B cell (primary cell): ENCODE measurements at regions not wholly inside any gene's neighbourhood (a gene's known extent, or its start where the extent isn't known, plus 50 kb on each side); places are given as distances from the start of the nearest gene placed in this dataset.

Experiments used
- ATAC-seq: fragments of 200-7000 bp; cut with Tn5 transposase; one replicate; pipeline ENCODE4 v1.10.0; 2021; ENCODE audit warnings: low read depth, mild to moderate bottlenecking, moderate number of reproducible peaks, moderate library complexity
- CTCF ChIA-PET: fragments of 350-600 bp; sonication (Branson Sonifier 250); formaldehyde crosslinking; loops from one replicate; lab custom pipeline; 2021; ENCODE audit warnings: antibody characterized with exemption, inconsistent platforms; lab: Charles Lee
- POLR2A ChIA-PET: fragments of 350-600 bp; sonication (Branson Sonifier 250); formaldehyde crosslinking; loops from one replicate; lab custom pipeline; 2021; ENCODE audit warnings: antibody characterized with exemption; lab: Charles Lee
- DNase-seq: peaks from one replicate; pipeline ENCODE4 v3.0.0; 2013
- H2AFZ ChIP-seq: 2 replicates; pipeline ENCODE4 v1.6.1; 2012; ENCODE audit warnings: mild to moderate bottlenecking, low read depth, low read length; ENCODE audit not compliant: insufficient read depth, poor library complexity, severe bottlenecking
- H3K27ac ChIP-seq, 2 donors: 1 replicate in 1 of 2; 2 replicates in 1 of 2; pipeline ENCODE4 v1.5.1; 2012 to 2013; ENCODE audit warnings: low read length in 2 of 2, mild to moderate bottlenecking in 2 of 2, moderate library complexity in 1 of 2
- H3K27me3 ChIP-seq, 4 experiments: fragments of 200-600 bp in 1 of 4; sonication (generic) in 1 of 4; replicated peaks in 1 of 4; 1 replicate in 2 of 4; 2 replicates in 2 of 4; pipeline versions ENCODE4 v1.6.1 to v1.7.0; 2013 to 2016; ENCODE audit warnings: low read length in 3 of 4, mild to moderate bottlenecking in 2 of 4, mixed read lengths in 1 of 4, moderate library complexity in 1 of 4; ENCODE audit not compliant: insufficient read depth in 4 of 4, control insufficient read depth in 3 of 4; ENCODE audit errors: control extremely low read depth in 1 of 4
- H3K36me3 ChIP-seq, 2 experiments: replicated peaks in 1 of 2; 1 replicate in 1 of 2; 2 replicates in 1 of 2; pipeline versions ENCODE4 v1.6.1 to v1.7.1; 2013; ENCODE audit warnings: low read length in 1 of 2; ENCODE audit not compliant: insufficient read depth in 2 of 2, control insufficient read depth in 1 of 2; ENCODE audit errors: control extremely low read depth in 1 of 2, extremely low read depth in 1 of 2
- H3K4me1 ChIP-seq, 2 donors: fragments of 200-600 bp in 1 of 2; sonication (generic) in 1 of 2; 1 replicate in 1 of 2; 2 replicates in 1 of 2; pipeline versions ENCODE4 v1.5.1 to v1.6.1; 2013 to 2017; ENCODE audit warnings: low read length in 2 of 2; ENCODE audit not compliant: control insufficient read depth in 2 of 2, insufficient read depth in 2 of 2
- H3K4me2 ChIP-seq: replicated peaks from 2 replicates; pipeline ENCODE3; 2012; ENCODE audit warnings: mild to moderate bottlenecking, low read depth, low read length; ENCODE audit not compliant: poor library complexity, severe bottlenecking
- H3K4me3 ChIP-seq, 5 experiments: fragments of 200-600 bp in 1 of 5; sonication (generic) in 1 of 5; 1 replicate in 3 of 5; 2 replicates in 2 of 5; pipeline versions ENCODE4 v1.5.1 to v1.7.0; 2011 to 2016; ENCODE audit warnings: low read length in 4 of 5, mild to moderate bottlenecking in 4 of 5, low read depth in 2 of 5, control low read depth in 1 of 5, moderate library complexity in 1 of 5; ENCODE audit not compliant: insufficient read depth in 1 of 5; ENCODE audit errors: control extremely low read depth in 1 of 5, extremely low read depth in 1 of 5
- H3K79me2 ChIP-seq: fragments of 200-600 bp; sonication (generic); one replicate; pipeline ENCODE4 v1.6.0; 2016; ENCODE audit warnings: low read length; ENCODE audit not compliant: control insufficient read depth, insufficient read depth
- H3K9ac ChIP-seq: fragments of 200-600 bp; sonication (generic); 2 replicates; pipeline ENCODE4 v1.6.1; 2017; ENCODE audit warnings: mild to moderate bottlenecking, low read length, moderate library complexity
- H3K9me3 ChIP-seq, 3 donors: one replicate each; pipeline versions ENCODE4 v1.6.1 to v1.7.1; 2013; ENCODE audit warnings: low read length in 2 of 3; ENCODE audit not compliant: control insufficient read depth in 2 of 3, insufficient read depth in 1 of 3; ENCODE audit errors: control extremely low read depth in 1 of 3
- H4K20me1 ChIP-seq: 2 replicates; pipeline ENCODE4 v1.6.0; 2012; ENCODE audit warnings: mild to moderate bottlenecking, low read length; ENCODE audit not compliant: insufficient read depth, control insufficient read depth, poor library complexity, severe bottlenecking
- H3K27ac Mint-ChIP-seq: one replicate; pipeline ENCODE4 v1.8.0; 2021; ENCODE audit warnings: mixed read lengths
- H3K27me3 Mint-ChIP-seq: one replicate; pipeline ENCODE4 v1.8.0; 2021; ENCODE audit warnings: mixed read lengths
- H3K4me1 Mint-ChIP-seq: one replicate; pipeline ENCODE4 v1.8.0; 2021; ENCODE audit warnings: mixed read lengths
- H3K4me3 Mint-ChIP-seq: one replicate; pipeline ENCODE4 v1.8.0; 2021; ENCODE audit warnings: mixed read lengths
- H3K9me3 Mint-ChIP-seq: one replicate; pipeline ENCODE4 v1.8.0; 2022; ENCODE audit warnings: mixed read lengths; ENCODE audit not compliant: insufficient read depth
- CTCF ChIP-seq: fragments of 200-600 bp; IDR thresholded peaks from one replicate; pipeline ENCODE4 v1.8.0; 2022; ENCODE audit warnings: antibody characterized with exemption, mild to moderate bottlenecking
- EZH2 ChIP-seq: IDR thresholded peaks from 2 replicates; pipeline ENCODE4 v1.6.1; 2012; ENCODE audit warnings: borderline replicate concordance, low read depth, mild to moderate bottlenecking, moderate library complexity, low read length; ENCODE audit not compliant: insufficient read depth, poor library complexity, severe bottlenecking
- WGBS: methylation state at CpG from one replicate; pipeline ENCODE4 v1.1.5; 2013; ENCODE audit warnings: missing lambda C conversion rate; ENCODE audit not compliant: insufficient coverage; 5-methylcytosine and 5-hydroxymethylcytosine counted together
- intact Hi-C: fragments of 100-400 bp; cut with micrococcal nuclease; formaldehyde crosslinking; loops from one replicate; pipeline ENCODE4 v1.10.0; 2022

GRCh38 chr1:80403471-80403893 lies 1397.0 kb upstream of the ADGRL4 start:
- H3K27me3 ChIP-seq = no peaks in the 10 kb centered on the region
- H3K4me3 ChIP-seq = no peak overlapping the region
- H3K27me3 Mint-ChIP-seq = no peaks in the 10 kb centered on the region
- CTCF ChIA-PET = no interaction called here
- H3K9me3 Mint-ChIP-seq = no peaks in the 10 kb centered on the region
- ATAC-seq (no peak), DNase-seq (no peak)
- H3K4me1 ChIP-seq = no peaks in the 10 kb centered on the region
- no peaks in the 10 kb centered on the region for H4K20me1 ChIP-seq
- no CpG with 5 or more reads among the region's 4 CpGs for WGBS
- TF ChIP-seq EZH2 (no peak), CTCF (no peak)
- H3K4me1 Mint-ChIP-seq = peaks cover 3% of the 10 kb centered on the region
- intact Hi-C loops = no loop called here
- peaks cover 0 to 1% (median 0%) of the 10 kb centered on the region in 3 donors for H3K9me3 ChIP-seq
- no peaks in the 10 kb centered on the region for H3K36me3 ChIP-seq
- POLR2A ChIA-PET = no interaction called here
- H3K4me3 Mint-ChIP-seq = no peak overlapping the region
- H3K27ac ChIP-seq = no peak overlapping the region
- no peak overlapping the region for H3K27ac Mint-ChIP-seq
- no peak overlapping the region for H3K4me2 ChIP-seq
- no peak overlapping the region for H2AFZ ChIP-seq
- no peaks in the 10 kb centered on the region for H3K79me2 ChIP-seq
- no peak overlapping the region for H3K9ac ChIP-seq

GRCh38 chr1:80402625-80403024 lies 1396.1 kb upstream of the ADGRL4 start:
- TF ChIP-seq CTCF = no peak
- no peak for TF ChIP-seq EZH2
- ATAC-seq (no peak), DNase-seq (no peak)
- intact Hi-C loops = no loop called here
- Mint-ChIP-seq H3K4me3 (no peak overlapping the region), H3K27me3 (no peaks in the 10 kb centered on the region), H3K4me1 (peaks cover 3% of the 10 kb centered on the region), H3K27ac (no peak overlapping the region), H3K9me3 (no peaks in the 10 kb centered on the region)
- ChIA-PET POLR2A (no interaction called here), CTCF (no interaction called here)
- no peaks in the 10 kb centered on the region for H3K27me3 ChIP-seq
- no peak overlapping the region for H2AFZ ChIP-seq
- H3K27ac ChIP-seq = no peak overlapping the region
- H3K4me3 ChIP-seq = no peak overlapping the region
- H4K20me1 ChIP-seq = no peaks in the 10 kb centered on the region
- H3K79me2 ChIP-seq = no peaks in the 10 kb centered on the region
- no peaks in the 10 kb centered on the region for H3K36me3 ChIP-seq
- no peak overlapping the region for H3K9ac ChIP-seq
- H3K4me2 ChIP-seq = no peak overlapping the region
- peaks cover 0 to 1% (median 0%) of the 10 kb centered on the region in 3 donors for H3K9me3 ChIP-seq
- H3K4me1 ChIP-seq = no peaks in the 10 kb centered on the region
- WGBS = no CpG with 5 or more reads among the region's 3 CpGs
